A549 (cell line): ENCODE measurements at regions not wholly inside any gene's neighbourhood (a gene's known extent, or its start where the extent isn't known, plus 50 kb on each side); places are given as distances from the start of the nearest gene placed in this dataset.
"Not testable (repeated sequence)": the region's sequence is repeated elsewhere in the genome, so short reads cannot be mapped to it uniquely, and the experiment has no call there.

ENCODE experiments used
- ATAC-seq, 2 experiments: fragments of 200-7000 bp in 1 of 2; fragments of >200 bp in 1 of 2; cut with Nextera tagmentation in 1 of 2; cut with Tn5 transposase in 1 of 2; 3 replicates each; pipeline versions ENCODE4 v1.8.0 to v1.9.1; 2018 to 2020; ENCODE audit warnings: mild to moderate bottlenecking in 1 of 2, moderate library complexity in 1 of 2
- CTCF ChIA-PET: fragments of 300-600 bp; sonication (Branson Sonifier 250); formaldehyde crosslinking; extraction: SDS; loops from one replicate; lab custom pipeline; 2021; ENCODE audit warnings: antibody characterized with exemption, inconsistent platforms; lab: Yijun Ruan, JAX
- POLR2A ChIA-PET: fragments of 350-600 bp; formaldehyde crosslinking; extraction: SDS; loops from one replicate; lab custom pipeline; 2021; ENCODE audit warnings: antibody characterized with exemption, inconsistent platforms; lab: Yijun Ruan, JAX
- DNase-seq, 2 experiments: peaks; one replicate each; pipeline versions ENCODE4 v3.0.0 to v3.0.0-alpha.2; 2011 to 2016; ENCODE audit warnings: low read depth in 1 of 2, low spot score in 1 of 2
- FAIRE-seq: peaks from 2 replicates; lab custom pipeline; 2011; peaks lifted over from hg19 to GRCh38; lab: Jason Lieb, UNC
- H3K27ac ChIP-seq, 2 experiments: fragments of >200 bp; sonication (Bioruptor Twin); formaldehyde crosslinking; 3 replicates each; pipeline ENCODE4 v1.5.1; 2016 to 2017
- H3K4me1 ChIP-seq: fragments of >200 bp; sonication (Bioruptor Twin); formaldehyde crosslinking; 3 replicates; pipeline ENCODE4 v1.6.1; 2016
- H3K4me2 ChIP-seq: fragments of >200 bp; sonication (Bioruptor Twin); formaldehyde crosslinking; 3 replicates; pipeline ENCODE4 v1.6.1; 2016
- H3K4me3 ChIP-seq: fragments of >200 bp; sonication (Bioruptor Twin); formaldehyde crosslinking; 3 replicates; pipeline ENCODE4 v1.5.1; 2016
- H3K9me3 ChIP-seq: fragments of >200 bp; sonication (Bioruptor Twin); formaldehyde crosslinking; 3 replicates; pipeline ENCODE4 v1.6.1; 2016
- BHLHE40 ChIP-seq: IDR thresholded peaks from 2 replicates; pipeline ENCODE4 v1.6.1; 2012; ENCODE audit warnings: low read depth, low read length, inconsistent platforms
- CHD2 ChIP-seq: fragments of 150-350 bp; IDR thresholded peaks from 2 replicates; pipeline ENCODE4 v1.6.1; 2014; ENCODE audit warnings: low read length; ENCODE audit not compliant: partially characterized antibody
- CHD4 ChIP-seq: fragments of 200-600 bp; sonication (generic); IDR thresholded peaks from 2 replicates; pipeline ENCODE4 v1.6.1; 2016; ENCODE audit warnings: antibody characterized with exemption, mild to moderate bottlenecking, borderline replicate concordance
- GATA3 ChIP-seq: IDR thresholded peaks from 2 replicates; pipeline ENCODE4 v1.6.1; 2012; ENCODE audit warnings: borderline replicate concordance
- HDAC2 ChIP-seq: fragments of 200-600 bp; sonication (generic); IDR thresholded peaks from 2 replicates; pipeline ENCODE4 v1.6.1; 2016
- HEYL ChIP-seq: fragments of 250-450 bp; sonication (Bioruptor Pico); IDR thresholded peaks from 2 replicates; pipeline ENCODE4 v1.8.0; 2021; ENCODE audit warnings: mild to moderate bottlenecking, moderate library complexity
- HOXA7 ChIP-seq: fragments of 250-450 bp; sonication (Bioruptor Pico); IDR thresholded peaks from 2 replicates; pipeline ENCODE4 v1.5.0; 2020; ENCODE audit warnings: mild to moderate bottlenecking, moderate library complexity
- JUN ChIP-seq, 2 experiments: fragments of >200 bp; sonication (Bioruptor Twin); formaldehyde crosslinking; IDR thresholded peaks; 2 replicates in 1 of 2; 3 replicates in 1 of 2; pipeline ENCODE4 v1.6.1; 2016 to 2017
- NFE2L2 ChIP-seq: fragments of 150-350 bp; conservative IDR thresholded peaks from 2 replicates; pipeline ENCODE4 v1.6.1; 2014; ENCODE audit warnings: low read length
- NPAS2 ChIP-seq: fragments of 250-450 bp; sonication (Bioruptor Pico); IDR thresholded peaks from 2 replicates; pipeline ENCODE4 v1.8.0; 2022; ENCODE audit warnings: mild to moderate bottlenecking, moderate library complexity, borderline replicate concordance
- PHF8 ChIP-seq: fragments of 200-600 bp; sonication (generic); IDR thresholded peaks from 2 replicates; pipeline ENCODE4 v1.6.1; 2016; ENCODE audit warnings: low read depth, mild to moderate bottlenecking, antibody characterized with exemption, moderate library complexity, borderline replicate concordance
- POLR2A ChIP-seq: IDR thresholded peaks from 2 replicates; pipeline ENCODE4 v1.6.1; 2012; ENCODE audit warnings: mild to moderate bottlenecking, low read length
- POLR2AphosphoS2 ChIP-seq: conservative IDR thresholded peaks from 2 replicates; pipeline ENCODE4 v1.6.1; 2012; ENCODE audit warnings: low read length, improper control_type of control experiment, inconsistent platforms
- SMC3 ChIP-seq: fragments of >200 bp; sonication (Bioruptor Twin); formaldehyde crosslinking; IDR thresholded peaks from 3 replicates; pipeline ENCODE4 v1.6.1; 2018; ENCODE audit warnings: inconsistent platforms
- ZFP36 ChIP-seq: fragments of 450-650 bp; IDR thresholded peaks from 2 replicates; pipeline ENCODE4 v1.6.1; 2014; ENCODE audit warnings: borderline replicate concordance; ENCODE audit not compliant: partially characterized antibody
- WGBS: methylation state at CpG from one replicate; pipeline ENCODE4 v1.1.6; 2017; ENCODE audit errors: missing lambda C conversion rate; 5-methylcytosine and 5-hydroxymethylcytosine counted together
- TF ChIP-seq, protein P1 (sequence below): IDR thresholded peaks from 2 replicates; pipeline ENCODE4 v1.6.1; 2012
- TF ChIP-seq, protein P2 (sequence below): fragments of >200 bp; sonication (Bioruptor Twin); formaldehyde crosslinking; IDR thresholded peaks from 3 replicates; pipeline ENCODE4 v1.5.1; 2016
- TF ChIP-seq, protein P3 (sequence below): IDR thresholded peaks from 2 replicates; pipeline ENCODE4 v1.6.1; 2012; ENCODE audit warnings: low read depth, borderline replicate concordance
- TF ChIP-seq, protein P4 (sequence below): fragments of 450-650 bp; IDR thresholded peaks from 2 replicates; pipeline ENCODE4 v1.6.1; 2014; ENCODE audit warnings: antibody characterized with exemption
- TF ChIP-seq, protein P5 (sequence below): fragments of 150-350 bp; IDR thresholded peaks from 2 replicates; pipeline ENCODE4 v1.6.1; 2014; ENCODE audit warnings: low read depth, mild to moderate bottlenecking, low read length

DNA sequence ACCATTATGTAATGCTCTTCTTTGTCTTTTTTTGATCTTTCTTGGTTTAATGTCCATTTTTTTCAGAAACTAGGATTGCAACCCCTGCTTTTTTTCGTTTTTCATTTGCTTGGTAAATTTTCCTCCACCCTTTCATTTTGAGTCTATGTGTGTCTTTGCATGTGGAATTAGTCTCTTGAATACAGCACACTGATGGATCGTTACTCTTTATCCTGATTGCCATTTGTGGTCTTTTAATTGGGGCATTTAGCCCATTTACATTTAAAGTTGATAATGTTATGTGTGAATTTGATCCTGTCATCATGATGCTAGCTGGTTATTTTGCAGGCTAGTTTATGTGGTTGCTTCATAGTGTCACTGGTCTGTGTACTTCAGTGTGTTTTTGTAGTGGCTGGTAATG, 75.6 kb upstream of the ETV3 start:
- TF ChIP-seq, protein P1, sequence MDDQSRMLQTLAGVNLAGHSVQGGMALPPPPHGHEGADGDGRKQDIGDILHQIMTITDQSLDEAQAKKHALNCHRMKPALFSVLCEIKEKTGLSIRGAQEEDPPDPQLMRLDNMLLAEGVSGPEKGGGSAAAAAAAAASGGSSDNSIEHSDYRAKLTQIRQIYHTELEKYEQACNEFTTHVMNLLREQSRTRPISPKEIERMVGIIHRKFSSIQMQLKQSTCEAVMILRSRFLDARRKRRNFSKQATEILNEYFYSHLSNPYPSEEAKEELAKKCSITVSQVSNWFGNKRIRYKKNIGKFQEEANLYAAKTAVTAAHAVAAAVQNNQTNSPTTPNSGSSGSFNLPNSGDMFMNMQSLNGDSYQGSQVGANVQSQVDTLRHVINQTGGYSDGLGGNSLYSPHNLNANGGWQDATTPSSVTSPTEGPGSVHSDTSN, result no peak
- TF ChIP-seq, protein P2, sequence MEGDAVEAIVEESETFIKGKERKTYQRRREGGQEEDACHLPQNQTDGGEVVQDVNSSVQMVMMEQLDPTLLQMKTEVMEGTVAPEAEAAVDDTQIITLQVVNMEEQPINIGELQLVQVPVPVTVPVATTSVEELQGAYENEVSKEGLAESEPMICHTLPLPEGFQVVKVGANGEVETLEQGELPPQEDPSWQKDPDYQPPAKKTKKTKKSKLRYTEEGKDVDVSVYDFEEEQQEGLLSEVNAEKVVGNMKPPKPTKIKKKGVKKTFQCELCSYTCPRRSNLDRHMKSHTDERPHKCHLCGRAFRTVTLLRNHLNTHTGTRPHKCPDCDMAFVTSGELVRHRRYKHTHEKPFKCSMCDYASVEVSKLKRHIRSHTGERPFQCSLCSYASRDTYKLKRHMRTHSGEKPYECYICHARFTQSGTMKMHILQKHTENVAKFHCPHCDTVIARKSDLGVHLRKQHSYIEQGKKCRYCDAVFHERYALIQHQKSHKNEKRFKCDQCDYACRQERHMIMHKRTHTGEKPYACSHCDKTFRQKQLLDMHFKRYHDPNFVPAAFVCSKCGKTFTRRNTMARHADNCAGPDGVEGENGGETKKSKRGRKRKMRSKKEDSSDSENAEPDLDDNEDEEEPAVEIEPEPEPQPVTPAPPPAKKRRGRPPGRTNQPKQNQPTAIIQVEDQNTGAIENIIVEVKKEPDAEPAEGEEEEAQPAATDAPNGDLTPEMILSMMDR, result no peak
- TF ChIP-seq, protein P3, sequence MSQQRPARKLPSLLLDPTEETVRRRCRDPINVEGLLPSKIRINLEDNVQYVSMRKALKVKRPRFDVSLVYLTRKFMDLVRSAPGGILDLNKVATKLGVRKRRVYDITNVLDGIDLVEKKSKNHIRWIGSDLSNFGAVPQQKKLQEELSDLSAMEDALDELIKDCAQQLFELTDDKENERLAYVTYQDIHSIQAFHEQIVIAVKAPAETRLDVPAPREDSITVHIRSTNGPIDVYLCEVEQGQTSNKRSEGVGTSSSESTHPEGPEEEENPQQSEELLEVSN, result no peak
- TF ChIP-seq JUN (IDR thresholded peaks at IDR 0.05), result no peak
- no peak for TF ChIP-seq SMC3
- no peak for TF ChIP-seq HDAC2
- no peak for TF ChIP-seq NPAS2 (CRISPR knock-in tag)
- no peak for TF ChIP-seq PHF8
- TF ChIP-seq, protein P4, sequence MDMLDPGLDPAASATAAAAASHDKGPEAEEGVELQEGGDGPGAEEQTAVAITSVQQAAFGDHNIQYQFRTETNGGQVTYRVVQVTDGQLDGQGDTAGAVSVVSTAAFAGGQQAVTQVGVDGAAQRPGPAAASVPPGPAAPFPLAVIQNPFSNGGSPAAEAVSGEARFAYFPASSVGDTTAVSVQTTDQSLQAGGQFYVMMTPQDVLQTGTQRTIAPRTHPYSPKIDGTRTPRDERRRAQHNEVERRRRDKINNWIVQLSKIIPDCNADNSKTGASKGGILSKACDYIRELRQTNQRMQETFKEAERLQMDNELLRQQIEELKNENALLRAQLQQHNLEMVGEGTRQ, result no peak
- no peak for TF ChIP-seq BHLHE40
- no peak for TF ChIP-seq CHD4
- 1% methylated on average over 2 of the region's 2 CpGs for WGBS
- Histone ChIP-seq H3K4me3 (no peak overlapping the region), H3K9me3 (0 out of 3 replicates have a peak, but pooled peaks cover 3% of the 10 kb centered on the region), H3K4me2 (no peak overlapping the region), H3K27ac (no peak overlapping the region), H3K4me1 (no peaks in the 10 kb centered on the region)
- DNase-seq (no peak), FAIRE-seq (no peak), ATAC-seq (no peak)
- POLR2A ChIA-PET, result no interaction called here
- CTCF ChIA-PET, result no interaction called here

DNA sequence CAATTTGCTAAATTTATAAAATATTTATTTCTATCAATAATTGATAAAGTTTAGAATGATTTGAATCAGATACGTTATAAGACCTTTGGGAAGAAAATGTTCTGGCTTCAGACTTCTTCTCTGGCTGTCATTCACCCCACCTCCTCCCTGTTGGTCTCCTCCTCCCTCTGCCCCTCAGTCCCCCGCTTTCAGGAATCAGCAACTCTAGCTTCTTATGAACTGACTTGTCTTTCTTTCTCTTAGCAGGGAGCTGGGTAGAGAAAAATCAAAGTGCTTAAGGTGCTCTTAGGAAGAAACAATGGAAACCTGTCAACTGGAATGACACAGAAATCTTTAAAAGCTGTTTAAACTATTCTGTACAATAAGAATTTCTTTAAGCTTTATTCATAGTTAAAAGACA, 71.3 kb upstream of the ETV3 start:
- ChIA-PET POLR2A (no interaction called here), CTCF (interaction anchor here (0.9 kb wide), 1 partner anchor 14 kb away, joined by 3 read pairs; no protein-coding TSS in a partner anchor)
- ATAC-seq (no peak), FAIRE-seq (no peak), DNase-seq (no peak)
- H3K4me2 ChIP-seq, result no peak overlapping the region
- no peaks in the 10 kb centered on the region for H3K4me1 ChIP-seq
- H3K27ac ChIP-seq, result no peak overlapping the region
- TF ChIP-seq HEYL (CRISPR knock-in tag) (no peak), POLR2A (no peak), GATA3 (no peak), CHD4 (no peak), NFE2L2 (no peak), CHD2 (no peak)
- H3K9me3 ChIP-seq, result 0 out of 3 replicates have a peak, but pooled peaks cover 3% of the 10 kb centered on the region
- no peak overlapping the region for H3K4me3 ChIP-seq
- WGBS, result 0% methylated on average over 2 of the region's 2 CpGs

DNA sequence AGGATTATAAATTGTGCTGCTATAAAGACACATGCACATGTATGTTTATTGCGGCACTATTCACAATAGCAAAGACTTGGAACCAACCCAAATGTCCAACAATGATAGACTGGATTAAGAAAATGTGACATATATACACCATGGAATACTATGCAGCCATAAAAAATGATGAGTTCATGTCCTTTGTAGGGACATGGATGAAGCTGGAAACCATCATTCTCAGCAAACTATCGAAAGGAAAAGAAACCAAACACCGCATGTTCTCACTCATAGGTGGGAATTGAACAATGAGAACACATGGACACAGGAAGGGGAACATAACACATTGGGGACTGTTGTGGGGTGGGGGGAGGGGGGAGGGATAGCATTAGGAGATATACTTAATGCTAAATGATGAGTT, 67.8 kb upstream of the ETV3 start:
- CTCF ChIA-PET, H3K4me3 ChIP-seq, H3K27ac ChIP-seq, DNase-seq, POLR2A ChIA-PET, ATAC-seq, H3K4me1 ChIP-seq, FAIRE-seq, H3K9me3 ChIP-seq, H3K4me2 ChIP-seq: not testable (repeated sequence)
- WGBS, result 4% methylated on average over 3 of the region's 3 CpGs

DNA sequence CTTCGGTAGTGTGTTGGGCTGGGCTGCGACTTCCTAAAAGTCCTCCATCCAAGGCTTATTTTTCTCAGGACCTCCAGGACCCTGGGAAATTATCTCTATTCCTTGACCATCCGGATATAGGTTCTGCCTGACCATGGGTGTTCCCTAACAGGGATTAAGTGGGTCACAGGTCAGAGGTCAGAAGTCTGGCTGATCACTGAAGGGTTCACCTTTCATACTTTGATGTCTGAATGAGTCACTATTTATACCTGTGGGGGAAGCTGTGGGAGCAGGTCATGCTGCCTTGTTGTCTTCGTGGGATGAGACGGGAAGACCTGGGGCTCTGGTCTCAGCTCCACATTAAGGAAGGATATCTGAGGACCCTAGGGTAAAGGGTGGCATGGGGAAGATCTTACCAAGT, 65.0 kb upstream of the ETV3 start:
- Histone ChIP-seq H3K27ac (no peak overlapping the region), H3K9me3 (no peaks in the 10 kb centered on the region), H3K4me2 (no peak overlapping the region), H3K4me1 (no peaks in the 10 kb centered on the region), H3K4me3 (no peak overlapping the region)
- 44% methylated on average over 5 of the region's 5 CpGs for WGBS
- no peak for TF ChIP-seq HDAC2
- TF ChIP-seq HOXA7, result no peak
- TF ChIP-seq POLR2AphosphoS2, result no peak
- no peak for TF ChIP-seq NFE2L2
- TF ChIP-seq HEYL (CRISPR knock-in tag), result no peak
- TF ChIP-seq, protein P5, sequence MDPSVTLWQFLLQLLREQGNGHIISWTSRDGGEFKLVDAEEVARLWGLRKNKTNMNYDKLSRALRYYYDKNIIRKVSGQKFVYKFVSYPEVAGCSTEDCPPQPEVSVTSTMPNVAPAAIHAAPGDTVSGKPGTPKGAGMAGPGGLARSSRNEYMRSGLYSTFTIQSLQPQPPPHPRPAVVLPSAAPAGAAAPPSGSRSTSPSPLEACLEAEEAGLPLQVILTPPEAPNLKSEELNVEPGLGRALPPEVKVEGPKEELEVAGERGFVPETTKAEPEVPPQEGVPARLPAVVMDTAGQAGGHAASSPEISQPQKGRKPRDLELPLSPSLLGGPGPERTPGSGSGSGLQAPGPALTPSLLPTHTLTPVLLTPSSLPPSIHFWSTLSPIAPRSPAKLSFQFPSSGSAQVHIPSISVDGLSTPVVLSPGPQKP, result no peak
- no peak for TF ChIP-seq ZFP36
- TF ChIP-seq, protein P2, result no peak
- DNase-seq, result no peak
- POLR2A ChIA-PET, result no interaction called here
- no peak for FAIRE-seq
- CTCF ChIA-PET, result interaction anchor here (1.2 to 1.8 kb wide), 2 partner anchors 9 to 29 kb away, joined by 3 to 4 read pairs; no protein-coding TSS in a partner anchor
- no peak for ATAC-seq
